ENCODE measurements at regions not wholly inside any gene's neighbourhood (a gene's known extent, or its start where the extent isn't known, plus 50 kb on each side); places are given as distances from the start of the nearest gene placed in this dataset.
A peak's percentile ranks its signal among the peaks of the same experiment; 100 is the strongest.

- TF ChIP-seq FOXJ3 (CRISPR knock-in tag; IDR thresholded peaks at IDR 0.05; ENCODE audit: borderline replicate concordance) = no peak
These were observed 51.8 kb upstream of the RAB6C start (continued) for GRCh38 chr2:129927696-129928095.

- no peak for ATAC-seq
- ChIA-PET CTCF (no interaction called here), POLR2A (no interaction called here)
- H3K9me3 Mint-ChIP-seq = no peaks in the 10 kb centered on the region
- TF ChIP-seq, protein P1, sequence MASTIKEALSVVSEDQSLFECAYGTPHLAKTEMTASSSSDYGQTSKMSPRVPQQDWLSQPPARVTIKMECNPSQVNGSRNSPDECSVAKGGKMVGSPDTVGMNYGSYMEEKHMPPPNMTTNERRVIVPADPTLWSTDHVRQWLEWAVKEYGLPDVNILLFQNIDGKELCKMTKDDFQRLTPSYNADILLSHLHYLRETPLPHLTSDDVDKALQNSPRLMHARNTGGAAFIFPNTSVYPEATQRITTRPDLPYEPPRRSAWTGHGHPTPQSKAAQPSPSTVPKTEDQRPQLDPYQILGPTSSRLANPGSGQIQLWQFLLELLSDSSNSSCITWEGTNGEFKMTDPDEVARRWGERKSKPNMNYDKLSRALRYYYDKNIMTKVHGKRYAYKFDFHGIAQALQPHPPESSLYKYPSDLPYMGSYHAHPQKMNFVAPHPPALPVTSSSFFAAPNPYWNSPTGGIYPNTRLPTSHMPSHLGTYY (CRISPR knock-in tag; IDR thresholded peaks at IDR 0.05) = no peak
- peak; percentile 10; the same call in 1 of the 2 replicates for TF ChIP-seq ZNF121 (CRISPR knock-in tag; IDR thresholded peaks at IDR 0.05)
- no peak overlapping the region for H3K27ac Mint-ChIP-seq
- no peak overlapping the region for H3K4me3 Mint-ChIP-seq
- peaks cover 16% of the 10 kb centered on the region for H3K27me3 Mint-ChIP-seq (ENCODE audit: low read depth)
- no peak for DNase-seq (ENCODE audit: low spot score)
- H3K36me3 Mint-ChIP-seq = no peaks in the 10 kb centered on the region
- H3K4me1 Mint-ChIP-seq = peaks cover 15% of the 10 kb centered on the region
These were observed 49.9 kb upstream of the RAB6C start for GRCh38 chr2:129929321-129930290.
